ENCODE measurements at regions not wholly inside any gene's neighbourhood (a gene's known extent, or its start where the extent isn't known, plus 50 kb on each side); places are given as distances from the start of the nearest gene placed in this dataset.

GRCh38 chr18:27473318-27473717, 288.2 kb upstream of the CHST9 start:
- H3K4me3 ChIP-seq (replicated peaks; ENCODE audit: low read depth, low read length): no peak overlapping the region
- DNase-seq (ENCODE audit: extremely low read depth, low read depth): no peak
- no peak for TF ChIP-seq CTCF (IDR thresholded peaks at IDR 0.05; ENCODE audit: low read depth, low read length, missing control alignments)

GRCh38 chr18:27467073-27467472, 282.0 kb upstream of the CHST9 start:
- TF ChIP-seq CTCF (IDR thresholded peaks at IDR 0.05; ENCODE audit: low read depth, low read length, missing control alignments): no peak
- DNase-seq (ENCODE audit: extremely low read depth, low read depth): no peak
- no peak overlapping the region for H3K4me3 ChIP-seq (replicated peaks; ENCODE audit: low read depth, low read length)

GRCh38 chr18:27461957-27462356, 276.8 kb upstream of the CHST9 start:
- H3K4me3 ChIP-seq (replicated peaks; ENCODE audit: low read depth, low read length): no peak overlapping the region
- no peak for TF ChIP-seq CTCF (IDR thresholded peaks at IDR 0.05; ENCODE audit: low read depth, low read length, missing control alignments)
- no peak for DNase-seq (ENCODE audit: extremely low read depth, low read depth)

GRCh38 chr18:27449104-27449503, 264.0 kb upstream of the CHST9 start:
- no peak for DNase-seq (ENCODE audit: extremely low read depth, low read depth)
- no peak overlapping the region for H3K4me3 ChIP-seq (replicated peaks; ENCODE audit: low read depth, low read length)
- TF ChIP-seq CTCF (IDR thresholded peaks at IDR 0.05; ENCODE audit: low read depth, low read length, missing control alignments): no peak

GRCh38 chr18:27447930-27448329, 262.8 kb upstream of the CHST9 start:
- no peak for DNase-seq (ENCODE audit: extremely low read depth, low read depth)
- no peak for TF ChIP-seq CTCF (IDR thresholded peaks at IDR 0.05; ENCODE audit: low read depth, low read length, missing control alignments)
- H3K4me3 ChIP-seq (replicated peaks; ENCODE audit: low read depth, low read length): no peak overlapping the region

- no peak overlapping the region for H3K4me3 ChIP-seq (replicated peaks; ENCODE audit: low read depth, low read length)
- no peak for DNase-seq (ENCODE audit: extremely low read depth, low read depth)
- TF ChIP-seq CTCF (IDR thresholded peaks at IDR 0.05; ENCODE audit: low read depth, low read length, missing control alignments): no peak
Measured at GRCh38 chr18:27447451-27447881, 262.4 kb upstream of the CHST9 start.

GRCh38 chr18:27430595-27430994, 245.5 kb upstream of the CHST9 start:
- no peak for DNase-seq (ENCODE audit: extremely low read depth, low read depth)
- TF ChIP-seq CTCF (IDR thresholded peaks at IDR 0.05; ENCODE audit: low read depth, low read length, missing control alignments): no peak
- H3K4me3 ChIP-seq (replicated peaks; ENCODE audit: low read depth, low read length): no peak overlapping the region

All from HFF-Myc (cell line).